ENCODE measurements at regions not wholly inside any gene's neighbourhood (a gene's known extent, or its start where the extent isn't known, plus 50 kb on each side); places are given as distances from the start of the nearest gene placed in this dataset.

GRCh38 chr2:129478902-129479517 lies 500.5 kb upstream of the RAB6C start:
- intact Hi-C loops (cut with micrococcal nuclease): no loop called here
- ChIA-PET POLR2A (ENCODE audit: unreplicated experiment) (no interaction called here), CTCF (no interaction called here)
- TF ChIP-seq EZH2phosphoT487 (IDR thresholded peaks at IDR 0.05; ENCODE audit: borderline replicate concordance, low read length) (no peak), CTCF (conservative IDR thresholded peaks at IDR 0.05; ENCODE audit: low read depth, low read length) (no peak), EZH2 (IDR thresholded peaks at IDR 0.05; ENCODE audit: low read length, unreplicated experiment) (no peak)
- no peaks in the 10 kb centered on the region for H3F3A ChIP-seq (ENCODE audit: low read length, unreplicated experiment)
- H4K20me1 ChIP-seq (ENCODE audit: low read length): no peaks in the 10 kb centered on the region
- no peak overlapping the region for H2AFZ ChIP-seq (ENCODE audit: low read length)
- no peak for ATAC-seq
- no peak overlapping the region for H3K4me3 ChIP-seq (ENCODE audit: low read length)
- H3K4me2 ChIP-seq (ENCODE audit: low read length): no peak overlapping the region
- no peaks in the 10 kb centered on the region for H3K36me3 ChIP-seq (ENCODE audit: low read depth, low read length)
- no peaks in the 10 kb centered on the region for H3K9me2 ChIP-seq (replicated peaks; ENCODE audit: low read length)
- DNase-seq: no peak
- H3K9ac ChIP-seq (ENCODE audit: low read length): no peak overlapping the region
- no peak overlapping the region for H3K27ac ChIP-seq (ENCODE audit: low read length)
- 0 out of 2 replicates have a peak, but pooled peaks cover 2% of the 10 kb centered on the region for H3K9me3 ChIP-seq (ENCODE audit: low read length)
- BruUV-seq (replicated peaks): no TSS peak
- 0 out of 2 replicates have a peak, but pooled peaks cover 4% of the 10 kb centered on the region for H3K27me3 ChIP-seq (ENCODE audit: low read length)
- H3K79me2 ChIP-seq (ENCODE audit: low read length): no peaks in the 10 kb centered on the region
- no peaks in the 10 kb centered on the region for H3K4me1 ChIP-seq (ENCODE audit: insufficient read depth, low read length)

GRCh38 chr2:129479892-129480291 lies 499.6 kb upstream of the RAB6C start:
- CTCF ChIA-PET: no interaction called here
- ATAC-seq (no peak), DNase-seq (no peak)
- 0 out of 2 replicates have a peak, but pooled peaks cover 2% of the 10 kb centered on the region for H3K9me3 ChIP-seq (ENCODE audit: low read length)
- H3F3A ChIP-seq (ENCODE audit: low read length, unreplicated experiment): no peaks in the 10 kb centered on the region
- TF ChIP-seq EZH2phosphoT487 (IDR thresholded peaks at IDR 0.05; ENCODE audit: borderline replicate concordance, low read length) (no peak), EZH2 (IDR thresholded peaks at IDR 0.05; ENCODE audit: low read length, unreplicated experiment) (no peak), CTCF (conservative IDR thresholded peaks at IDR 0.05; ENCODE audit: low read depth, low read length) (no peak)
- H3K27ac ChIP-seq (ENCODE audit: low read length): no peak overlapping the region
- BruUV-seq (replicated peaks): no TSS peak
- intact Hi-C loops (cut with micrococcal nuclease): no loop called here
- no peaks in the 10 kb centered on the region for H3K36me3 ChIP-seq (ENCODE audit: low read depth, low read length)
- H3K79me2 ChIP-seq (ENCODE audit: low read length): no peaks in the 10 kb centered on the region
- no peaks in the 10 kb centered on the region for H4K20me1 ChIP-seq (ENCODE audit: low read length)
- H3K9me2 ChIP-seq (replicated peaks; ENCODE audit: low read length): no peaks in the 10 kb centered on the region
- 0 out of 2 replicates have a peak, but pooled peaks cover 4% of the 10 kb centered on the region for H3K27me3 ChIP-seq (ENCODE audit: low read length)
- no peak overlapping the region for H3K4me2 ChIP-seq (ENCODE audit: low read length)
- POLR2A ChIA-PET (ENCODE audit: unreplicated experiment): no interaction called here
- H3K4me3 ChIP-seq (ENCODE audit: low read length): no peak overlapping the region
- no peak overlapping the region for H2AFZ ChIP-seq (ENCODE audit: low read length)
- no peaks in the 10 kb centered on the region for H3K4me1 ChIP-seq (ENCODE audit: insufficient read depth, low read length)
- no peak overlapping the region for H3K9ac ChIP-seq (ENCODE audit: low read length)

GRCh38 chr2:129480790-129481189 lies 498.7 kb upstream of the RAB6C start:
- Histone ChIP-seq H4K20me1 (ENCODE audit: low read length) (no peaks in the 10 kb centered on the region), H3K4me3 (ENCODE audit: low read length) (no peak overlapping the region), H3K4me1 (ENCODE audit: insufficient read depth, low read length) (no peaks in the 10 kb centered on the region), H3K36me3 (ENCODE audit: low read depth, low read length) (no peaks in the 10 kb centered on the region), H3K9me2 (replicated peaks; ENCODE audit: low read length) (no peaks in the 10 kb centered on the region), H3K79me2 (ENCODE audit: low read length) (no peaks in the 10 kb centered on the region), H3K27me3 (ENCODE audit: low read length) (0 out of 2 replicates have a peak, but pooled peaks cover 4% of the 10 kb centered on the region), H3K9ac (ENCODE audit: low read length) (no peak overlapping the region), H3F3A (ENCODE audit: low read length, unreplicated experiment) (no peaks in the 10 kb centered on the region), H2AFZ (ENCODE audit: low read length) (no peak overlapping the region), H3K27ac (ENCODE audit: low read length) (no peak overlapping the region), H3K4me2 (ENCODE audit: low read length) (no peak overlapping the region), H3K9me3 (ENCODE audit: low read length) (0 out of 2 replicates have a peak, but pooled peaks cover 2% of the 10 kb centered on the region)
- intact Hi-C loops (cut with micrococcal nuclease): no loop called here
- BruUV-seq (replicated peaks): no TSS peak
- CTCF ChIA-PET: no interaction called here
- POLR2A ChIA-PET (ENCODE audit: unreplicated experiment): no interaction called here
- TF ChIP-seq CTCF (conservative IDR thresholded peaks at IDR 0.05; ENCODE audit: low read depth, low read length) (no peak), EZH2 (IDR thresholded peaks at IDR 0.05; ENCODE audit: low read length, unreplicated experiment) (no peak), EZH2phosphoT487 (IDR thresholded peaks at IDR 0.05; ENCODE audit: borderline replicate concordance, low read length) (no peak)
- DNase-seq (no peak), ATAC-seq (no peak)
